CD4-positive, alpha-beta T cell (primary cell): ENCODE measurements at regions not wholly inside any gene's neighbourhood (a gene's known extent, or its start where the extent isn't known, plus 50 kb on each side); places are given as distances from the start of the nearest gene placed in this dataset.

Experiments
- ATAC-seq: fragments of 200-7000 bp; cut with Tn5 transposase; one replicate; pipeline ENCODE4 v1.10.0; 2022; ENCODE audit warnings: mild to moderate bottlenecking; ENCODE audit not compliant: poor library complexity
- CTCF ChIA-PET: fragments of 350-600 bp; sonication (Branson Sonifier 250); formaldehyde crosslinking; loops from one replicate; lab custom pipeline; 2021; ENCODE audit warnings: antibody characterized with exemption, inconsistent platforms; lab: Charles Lee
- POLR2A ChIA-PET: fragments of 350-600 bp; sonication (Branson Sonifier 250); formaldehyde crosslinking; loops from one replicate; lab custom pipeline; 2021; ENCODE audit warnings: antibody characterized with exemption, inconsistent platforms; lab: Charles Lee
- DNase-seq, 14 experiments: peaks; one replicate each; pipeline ENCODE4 v3.0.0-alpha.2; 2013 to 2020; ENCODE audit warnings: mixed read lengths in 2 of 14
- H3K27ac ChIP-seq, 2 donors: one replicate each; pipeline versions ENCODE4 v1.5.1 to v1.7.0; 2013; ENCODE audit warnings: low read length in 2 of 2, low read depth in 1 of 2, mild to moderate bottlenecking in 1 of 2
- H3K27me3 ChIP-seq, 2 experiments: 1 replicate in 1 of 2; 2 replicates in 1 of 2; pipeline versions ENCODE4 v1.6.1 to v1.7.0; 2013; ENCODE audit warnings: low read length in 2 of 2, control low read depth in 1 of 2, mild to moderate bottlenecking in 1 of 2, moderate library complexity in 1 of 2; ENCODE audit not compliant: insufficient read depth in 2 of 2, control insufficient read depth in 1 of 2
- H3K36me3 ChIP-seq: one replicate; pipeline ENCODE4 v1.6.1; 2013; ENCODE audit warnings: low read length, control low read depth; ENCODE audit not compliant: insufficient read depth
- H3K4me1 ChIP-seq: one replicate; pipeline ENCODE4 v1.6.1; 2013; ENCODE audit warnings: low read length, control low read depth; ENCODE audit not compliant: insufficient read depth
- H3K4me3 ChIP-seq: one replicate; pipeline ENCODE4 v1.5.1; 2013; ENCODE audit warnings: mild to moderate bottlenecking, low read length, moderate library complexity
- H3K9me3 ChIP-seq, 2 experiments: 1 replicate in 1 of 2; 2 replicates in 1 of 2; pipeline versions ENCODE4 v1.6.1 to v1.7.0; 2013; ENCODE audit warnings: low read length in 2 of 2, mild to moderate bottlenecking in 2 of 2, control low read depth in 1 of 2, moderate library complexity in 1 of 2; ENCODE audit not compliant: control insufficient read depth in 1 of 2, insufficient read depth in 1 of 2
- H3K27ac Mint-ChIP-seq: one replicate; pipeline ENCODE4 v1.8.0; 2020; ENCODE audit warnings: mixed read lengths
- H3K27me3 Mint-ChIP-seq: one replicate; pipeline ENCODE4 v1.8.0; 2021; ENCODE audit warnings: mixed read lengths
- H3K36me3 Mint-ChIP-seq: one replicate; pipeline ENCODE4 v1.8.0; 2021; ENCODE audit warnings: low read depth, mixed read lengths
- H3K4me1 Mint-ChIP-seq: one replicate; pipeline ENCODE4 v1.8.0; 2021; ENCODE audit warnings: low read depth, mixed read lengths
- H3K4me3 Mint-ChIP-seq: one replicate; pipeline ENCODE4 v1.8.0; 2020; ENCODE audit warnings: mild to moderate bottlenecking, mixed read lengths
- H3K9me3 Mint-ChIP-seq: one replicate; pipeline ENCODE4 v1.8.0; 2020; ENCODE audit warnings: mixed read lengths
- CTCF ChIP-seq: fragments of 200-600 bp; IDR thresholded peaks from one replicate; pipeline ENCODE4 v1.8.0; 2022; ENCODE audit warnings: antibody characterized with exemption, mild to moderate bottlenecking
- intact Hi-C, 2 experiments: fragments of 100-400 bp; cut with DNase I in 1 of 2; cut with micrococcal nuclease in 1 of 2; formaldehyde crosslinking; loops; one replicate each; pipeline versions ENCODE4 v1.15.1 to v1.9.0; 2023 to 2025; cut with DNase I, micrococcal nuclease

DNA sequence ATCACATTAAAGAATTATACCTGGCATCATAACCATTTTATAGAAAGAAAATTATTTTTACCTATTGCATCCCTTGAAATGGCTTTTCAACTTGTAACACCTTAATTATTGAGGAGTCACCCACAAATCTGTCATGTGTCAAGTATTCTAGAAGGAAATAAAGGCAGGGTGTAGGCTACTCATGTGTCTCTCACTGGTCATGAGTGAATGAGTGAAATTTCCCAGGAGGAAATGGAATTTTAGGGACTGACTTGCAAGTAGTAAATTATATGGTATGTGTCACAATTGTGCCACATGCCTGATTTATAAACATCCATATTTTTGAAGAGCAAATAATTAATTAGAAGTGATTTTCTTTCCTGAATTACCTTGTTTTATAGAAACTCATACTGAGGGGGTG, 310.5 kb upstream of the ADAMTS9 start:
- H3K36me3 Mint-ChIP-seq = no peaks in the 10 kb centered on the region
- peaks cover 0 to 5% of the 10 kb centered on the region in 2 experiments for H3K9me3 ChIP-seq
- TF ChIP-seq CTCF = no peak
- CTCF ChIA-PET = no interaction called here
- H3K9me3 Mint-ChIP-seq = peaks cover 12% of the 10 kb centered on the region
- no peaks in the 10 kb centered on the region for H3K27me3 ChIP-seq
- no peak for DNase-seq
- H3K27me3 Mint-ChIP-seq = no peaks in the 10 kb centered on the region
- POLR2A ChIA-PET = no interaction called here
- intact Hi-C loops = no loop called here
- no peak for ATAC-seq
- H3K36me3 ChIP-seq = no peaks in the 10 kb centered on the region
- H3K4me1 ChIP-seq = no peaks in the 10 kb centered on the region
- no peaks in the 10 kb centered on the region for H3K4me1 Mint-ChIP-seq
- no peak overlapping the region for H3K27ac Mint-ChIP-seq
- no peak overlapping the region for H3K4me3 Mint-ChIP-seq
- H3K27ac ChIP-seq = no peak overlapping the region
- H3K4me3 ChIP-seq = no peak overlapping the region

- no peaks in the 10 kb centered on the region for H3K36me3 ChIP-seq
- no peak overlapping the region for H3K4me3 ChIP-seq
- CTCF ChIA-PET = no interaction called here
- no peak for TF ChIP-seq CTCF
- H3K9me3 ChIP-seq = no peaks in the 10 kb centered on the region
- peaks cover 9% of the 10 kb centered on the region for H3K9me3 Mint-ChIP-seq
- intact Hi-C loops = no loop called here
- no peak overlapping the region for H3K27ac ChIP-seq
- no peaks in the 10 kb centered on the region for H3K27me3 Mint-ChIP-seq
- no peak for DNase-seq
- H3K36me3 Mint-ChIP-seq = no peaks in the 10 kb centered on the region
- no peak overlapping the region for H3K27ac Mint-ChIP-seq
- ATAC-seq = no peak
- POLR2A ChIA-PET = no interaction called here
- H3K4me1 ChIP-seq = no peaks in the 10 kb centered on the region
- no peaks in the 10 kb centered on the region for H3K27me3 ChIP-seq
- H3K4me3 Mint-ChIP-seq = no peak overlapping the region
- H3K4me1 Mint-ChIP-seq = no peaks in the 10 kb centered on the region
Measured at GRCh38 chr3:64995857-64996551, 308.2 kb upstream of the ADAMTS9 start.

- Mint-ChIP-seq H3K4me3 (no peak overlapping the region), H3K27ac (no peak overlapping the region), H3K4me1 (no peaks in the 10 kb centered on the region), H3K27me3 (no peaks in the 10 kb centered on the region), H3K9me3 (peaks cover 3% of the 10 kb centered on the region), H3K36me3 (no peaks in the 10 kb centered on the region)
- no peak for ATAC-seq
- DNase-seq = no peak
- no peaks in the 10 kb centered on the region for H3K36me3 ChIP-seq
- H3K9me3 ChIP-seq = no peaks in the 10 kb centered on the region
- no peak overlapping the region for H3K4me3 ChIP-seq
- intact Hi-C loops = no loop called here
- POLR2A ChIA-PET = no interaction called here
- CTCF ChIA-PET = interaction anchor here (1.2 kb wide), 1 partner anchor 25 kb away, joined by 3 read pairs; no protein-coding TSS in a partner anchor
- H3K27ac ChIP-seq = no peak overlapping the region
- no peaks in the 10 kb centered on the region for H3K4me1 ChIP-seq
- no peak for TF ChIP-seq CTCF
- H3K27me3 ChIP-seq = no peaks in the 10 kb centered on the region
Measured at GRCh38 chr3:64993781-64994180, 306.0 kb upstream of the ADAMTS9 start.
